Retinal pigment epithelial cell (primary cell): ENCODE measurements at regions not wholly inside any gene's neighbourhood (a gene's known extent, or its start where the extent isn't known, plus 50 kb on each side); places are given as distances from the start of the nearest gene placed in this dataset.

Experiments used
- DNase-seq: peaks from one replicate; pipeline ENCODE4 v3.0.0-alpha.2; 2010; ENCODE audit warnings: low read depth
- H3K4me3 ChIP-seq: 2 replicates; pipeline ENCODE4 v1.5.1; 2011; ENCODE audit warnings: mild to moderate bottlenecking, low read length, control low read depth, moderate library complexity
- TF ChIP-seq, protein P1 (sequence below): conservative IDR thresholded peaks from 2 replicates; pipeline ENCODE4 v1.5.1; 2011; ENCODE audit warnings: low read depth, low read length, control low read depth, inconsistent platforms

DNA sequence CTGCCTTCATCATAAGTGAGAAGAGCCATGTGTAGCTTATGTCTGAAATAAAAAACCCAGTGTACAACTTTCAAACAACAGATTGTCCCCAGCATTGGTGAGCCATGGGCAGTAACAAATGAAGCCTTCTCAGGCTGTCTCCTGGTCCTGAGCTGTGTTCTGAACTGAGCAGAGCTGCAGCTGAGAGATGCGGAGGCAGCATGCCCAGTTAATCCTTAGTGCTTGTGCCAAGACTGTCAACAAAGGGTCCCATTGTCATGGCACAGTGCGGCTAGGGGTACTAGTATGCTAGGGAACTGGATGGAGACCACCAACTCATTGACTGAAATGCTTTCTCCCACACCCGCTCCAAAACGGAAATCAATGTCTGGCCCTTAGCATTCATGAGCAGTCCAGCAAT lies 154.3 kb downstream of the RMST start:
- DNase-seq: no peak
- TF ChIP-seq, protein P1, sequence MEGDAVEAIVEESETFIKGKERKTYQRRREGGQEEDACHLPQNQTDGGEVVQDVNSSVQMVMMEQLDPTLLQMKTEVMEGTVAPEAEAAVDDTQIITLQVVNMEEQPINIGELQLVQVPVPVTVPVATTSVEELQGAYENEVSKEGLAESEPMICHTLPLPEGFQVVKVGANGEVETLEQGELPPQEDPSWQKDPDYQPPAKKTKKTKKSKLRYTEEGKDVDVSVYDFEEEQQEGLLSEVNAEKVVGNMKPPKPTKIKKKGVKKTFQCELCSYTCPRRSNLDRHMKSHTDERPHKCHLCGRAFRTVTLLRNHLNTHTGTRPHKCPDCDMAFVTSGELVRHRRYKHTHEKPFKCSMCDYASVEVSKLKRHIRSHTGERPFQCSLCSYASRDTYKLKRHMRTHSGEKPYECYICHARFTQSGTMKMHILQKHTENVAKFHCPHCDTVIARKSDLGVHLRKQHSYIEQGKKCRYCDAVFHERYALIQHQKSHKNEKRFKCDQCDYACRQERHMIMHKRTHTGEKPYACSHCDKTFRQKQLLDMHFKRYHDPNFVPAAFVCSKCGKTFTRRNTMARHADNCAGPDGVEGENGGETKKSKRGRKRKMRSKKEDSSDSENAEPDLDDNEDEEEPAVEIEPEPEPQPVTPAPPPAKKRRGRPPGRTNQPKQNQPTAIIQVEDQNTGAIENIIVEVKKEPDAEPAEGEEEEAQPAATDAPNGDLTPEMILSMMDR: no peak
- H3K4me3 ChIP-seq: no peak overlapping the region

DNA sequence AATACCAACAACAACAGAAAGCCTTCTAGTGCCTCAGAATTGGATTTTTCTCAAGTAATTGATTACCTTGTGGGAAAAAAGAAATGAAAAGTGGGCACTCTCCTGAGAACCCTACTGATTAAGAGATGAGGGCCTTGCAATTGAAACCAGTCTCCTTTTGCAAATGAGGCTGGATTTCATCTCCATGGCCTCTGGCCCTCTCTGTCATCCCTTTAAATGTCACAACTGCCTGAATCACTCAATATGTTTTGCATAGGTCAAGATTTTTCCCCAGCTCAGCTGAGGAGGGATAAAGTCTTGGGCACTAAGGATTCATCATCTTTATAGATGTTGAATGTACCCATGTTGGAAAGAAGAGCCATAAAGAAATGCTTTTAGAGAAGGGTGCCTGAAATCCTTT lies 166.4 kb downstream of the RMST start:
- no peak overlapping the region for H3K4me3 ChIP-seq
- TF ChIP-seq, protein P1: no peak
- DNase-seq: no peak

DNA sequence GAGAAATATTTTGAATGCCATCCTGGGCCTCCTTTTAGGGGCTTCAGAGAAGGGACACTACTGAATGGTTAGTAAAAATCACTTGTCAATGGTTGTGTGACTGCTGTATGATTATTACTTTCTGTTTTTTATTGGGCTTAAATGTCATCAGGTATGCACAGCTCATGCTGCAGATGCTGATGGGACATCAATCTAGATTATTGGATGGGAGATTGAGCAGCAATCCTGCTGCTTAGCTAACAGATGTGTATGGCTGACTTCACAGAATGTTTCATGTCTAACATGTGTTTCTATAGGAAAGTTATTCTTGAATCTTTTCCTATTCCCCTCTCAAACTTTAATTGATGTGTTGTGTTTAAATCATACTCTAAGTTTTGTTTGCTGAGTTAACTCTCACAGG lies 166.8 kb downstream of the RMST start:
- no peak for DNase-seq
- no peak overlapping the region for H3K4me3 ChIP-seq
- TF ChIP-seq, protein P1: no peak

GRCh38 chr12:97630356-97630755 lies 167.8 kb downstream of the RMST start:
- TF ChIP-seq, protein P1: no peak
- no peak overlapping the region for H3K4me3 ChIP-seq
- no peak for DNase-seq

DNA sequence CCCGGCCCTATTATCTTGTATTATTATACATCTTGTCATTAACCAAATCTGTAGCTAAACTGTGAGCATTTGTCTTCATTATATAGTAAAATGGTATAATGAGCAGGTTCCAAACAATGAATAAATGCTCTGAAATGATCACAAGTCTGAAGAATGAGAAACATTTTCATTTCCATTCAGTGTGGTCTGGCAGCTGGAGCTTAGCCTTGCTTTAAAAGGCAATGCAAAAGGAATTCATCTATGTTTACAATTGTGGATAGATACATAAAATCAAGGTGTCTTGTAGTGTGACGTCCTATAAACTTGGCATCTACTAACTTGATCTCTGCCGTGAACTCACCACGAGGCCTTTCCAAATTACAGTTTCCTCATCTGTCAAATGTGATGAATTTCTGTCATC lies 168.3 kb downstream of the RMST start:
- no peak for DNase-seq
- H3K4me3 ChIP-seq: no peak overlapping the region
- TF ChIP-seq, protein P1: no peak

DNA sequence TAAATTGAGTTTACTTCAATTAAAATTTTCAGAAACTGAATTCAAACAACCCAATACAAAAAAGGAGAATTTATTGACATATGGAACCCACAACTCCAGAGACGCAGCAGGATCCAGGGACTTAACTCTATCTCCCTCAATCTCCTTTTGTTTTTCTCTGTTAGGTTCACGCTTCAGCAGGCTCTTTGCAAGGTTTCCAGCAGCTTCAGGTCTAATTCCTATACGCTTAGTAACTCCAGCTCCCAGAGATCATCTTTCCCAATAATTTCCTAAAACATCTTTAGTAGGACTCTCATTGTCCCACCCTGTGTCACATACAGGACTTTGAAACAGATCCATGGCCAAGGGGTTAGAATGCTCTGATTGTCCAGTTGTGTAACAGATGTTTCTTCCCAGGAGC lies 175.2 kb downstream of the RMST start:
- H3K4me3 ChIP-seq: no peak overlapping the region
- DNase-seq: no peak
- TF ChIP-seq, protein P1: no peak

DNA sequence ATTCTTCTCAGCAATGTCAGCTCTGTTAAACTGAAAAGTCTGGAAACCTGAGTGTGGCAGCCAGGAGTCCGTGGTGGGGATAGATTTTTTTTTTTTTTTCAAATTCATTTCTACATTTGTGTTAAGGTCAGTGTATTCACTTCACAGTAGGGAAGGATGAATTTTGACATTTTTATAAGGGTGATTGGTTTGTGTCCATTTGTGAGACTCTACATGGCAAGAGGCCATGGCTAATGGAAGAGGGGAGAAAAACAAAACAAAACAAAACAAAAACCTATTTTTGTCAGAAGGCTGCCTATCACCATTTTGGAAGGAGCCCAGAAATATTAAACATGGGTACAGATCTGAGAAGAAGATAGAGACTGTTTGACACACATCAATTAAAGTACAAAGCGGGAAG lies 176.1 kb downstream of the RMST start:
- TF ChIP-seq, protein P1: no peak
- H3K4me3 ChIP-seq: no peak overlapping the region
- no peak for DNase-seq
